HUDEP-2 (cell line): ENCODE measurements at regions not wholly inside any gene's neighbourhood (a gene's known extent, or its start where the extent isn't known, plus 50 kb on each side); places are given as distances from the start of the nearest gene placed in this dataset.
A peak's percentile ranks its signal among the peaks of the same experiment; 100 is the strongest.

ENCODE experiments used
- DNase-seq, 76 experiments: peaks; one replicate each; lab custom pipeline; 2025; ENCODE audit not compliant: unreplicated experiment in 76 of 76; lab: John Stamatoyannopoulos, UW

GRCh38 chr6:156391061-156391672 lies 386.0 kb upstream of the ARID1B start:
- no peak for DNase-seq

GRCh38 chr6:156390621-156391020 lies 386.6 kb upstream of the ARID1B start:
- DNase-seq, result no peak

- DNase-seq, result no peak
Observed at GRCh38 chr6:156389296-156389695, 387.9 kb upstream of the ARID1B start.

GRCh38 chr6:156387472-156387871 lies 389.7 kb upstream of the ARID1B start:
- DNase-seq, result no peak

- DNase-seq, result no peak
Observed at GRCh38 chr6:156383059-156383458, 394.1 kb upstream of the ARID1B start.

GRCh38 chr6:156379392-156380289 lies 397.5 kb upstream of the ARID1B start:
- no peak for DNase-seq

GRCh38 chr6:156378853-156379252 lies 398.3 kb upstream of the ARID1B start:
- no peak for DNase-seq

- no peak for DNase-seq
Observed at GRCh38 chr6:156376091-156376490, 401.1 kb upstream of the ARID1B start.

GRCh38 chr6:156359912-156360311 lies 417.3 kb upstream of the ARID1B start:
- DNase-seq, result peak in 3 of 76 experiments; percentile 3 to 19 (median 5)

GRCh38 chr6:156352861-156353260 lies 424.3 kb upstream of the ARID1B start:
- DNase-seq, result no peak

- DNase-seq, result no peak
Observed at GRCh38 chr6:156351346-156351966, 425.7 kb upstream of the ARID1B start.

GRCh38 chr6:156350337-156350736 lies 426.8 kb upstream of the ARID1B start:
- DNase-seq, result no peak

GRCh38 chr6:156348849-156349248 lies 428.3 kb upstream of the ARID1B start:
- no peak for DNase-seq

GRCh38 chr6:156348424-156348823 lies 428.8 kb upstream of the ARID1B start:
- DNase-seq, result no peak

GRCh38 chr6:156347656-156348055 lies 429.5 kb upstream of the ARID1B start:
- DNase-seq, result no peak

- DNase-seq, result no peak
Observed at GRCh38 chr6:156347246-156347645, 429.9 kb upstream of the ARID1B start.

GRCh38 chr6:156345700-156346099 lies 431.5 kb upstream of the ARID1B start:
- no peak for DNase-seq

- no peak for DNase-seq
Observed at GRCh38 chr6:156344491-156344890, 432.7 kb upstream of the ARID1B start.

GRCh38 chr6:156337801-156338200 lies 439.4 kb upstream of the ARID1B start:
- DNase-seq, result no peak

- no peak for DNase-seq
Observed at GRCh38 chr6:156336733-156337132, 440.4 kb upstream of the ARID1B start.

- peak in 1 of 76 experiments; percentile 27 for DNase-seq
Observed at GRCh38 chr6:156336089-156336488, 441.1 kb upstream of the ARID1B start.

- DNase-seq, result no peak
Observed at GRCh38 chr6:156334966-156335365, 442.2 kb upstream of the ARID1B start.
